Panc1 (cell line): ENCODE measurements at regions not wholly inside any gene's neighbourhood (a gene's known extent, or its start where the extent isn't known, plus 50 kb on each side); places are given as distances from the start of the nearest gene placed in this dataset.

Source experiments
- CTCF ChIP-seq: fragments of 450-650 bp; IDR thresholded peaks from 2 replicates; pipeline ENCODE4 v1.5.1; 2017; ENCODE audit warnings: mild to moderate bottlenecking
- POLR2AphosphoS5 ChIP-seq: IDR thresholded peaks from 2 replicates; pipeline ENCODE4 v1.6.1; 2012; ENCODE audit warnings: mild to moderate bottlenecking, low read depth, low read length, moderate library complexity
- REST ChIP-seq, 2 experiments: IDR thresholded peaks; 2 replicates each; pipeline ENCODE4 v1.6.1; 2011 to 2012; ENCODE audit warnings: low read depth in 2 of 2, control low read depth in 1 of 2, low read length in 1 of 2, mild to moderate bottlenecking in 1 of 2, moderate library complexity in 1 of 2; ENCODE audit not compliant: insufficient read depth in 1 of 2

- TF ChIP-seq CTCF (no peak), REST (IDR thresholded peaks at IDR 0.05; ENCODE audit: insufficient read depth in 1 of 2, low read depth in 2 of 2, low read length in 1 of 2) (no peak), POLR2AphosphoS5 (no peak)
Observed at GRCh38 chr5:44909004-44909403, 100.3 kb downstream of the MRPS30 start.
